ENCODE measurements at regions not wholly inside any gene's neighbourhood (a gene's known extent, or its start where the extent isn't known, plus 50 kb on each side); places are given as distances from the start of the nearest gene placed in this dataset.
"Not testable (repeated sequence)": the region's sequence is repeated elsewhere in the genome, so short reads cannot be mapped to it uniquely, and the experiment has no call there.

DNA sequence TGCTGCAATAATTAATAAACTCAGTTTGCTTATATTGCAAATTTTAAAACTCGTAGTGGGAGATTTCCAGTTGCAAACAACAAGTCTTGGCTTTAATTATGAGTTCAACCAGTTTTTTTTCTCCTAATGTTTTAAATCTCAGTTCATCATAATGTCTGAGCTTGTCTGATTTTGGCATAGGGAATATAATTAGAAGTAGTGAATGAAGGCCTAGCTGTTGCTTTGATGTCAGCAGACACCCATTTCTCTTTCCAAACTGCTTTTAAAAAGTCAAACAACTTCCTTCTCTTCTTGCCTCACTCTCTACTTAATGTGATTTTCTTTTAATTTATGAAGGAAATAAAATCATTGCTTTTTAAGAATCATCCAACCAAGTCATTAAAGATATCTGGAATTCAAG lies 1462.1 kb downstream of the DPP10 start:
- intact Hi-C loops (cut with DNase I): no loop called here
- ATAC-seq: no peak
- no peak for DNase-seq (ENCODE audit: missing footprints)

DNA sequence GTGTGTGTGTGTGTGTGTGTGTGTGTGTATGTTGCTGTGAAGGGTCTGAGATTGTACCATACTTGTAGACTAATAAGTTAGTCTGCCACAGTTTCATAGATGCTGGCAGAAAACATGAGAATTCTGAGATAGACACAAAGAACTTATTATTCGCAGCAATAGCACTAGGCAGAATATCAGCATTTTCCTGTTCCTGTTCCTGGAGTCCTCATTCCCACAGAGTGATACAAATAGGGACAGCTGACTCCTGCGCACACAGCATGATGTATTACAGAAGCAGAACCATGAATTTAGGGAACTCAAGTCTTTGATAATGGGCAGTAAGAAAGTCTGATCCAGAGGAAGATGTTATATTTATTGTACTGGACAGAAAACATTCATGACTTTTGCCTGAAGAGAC lies 1466.3 kb downstream of the DPP10 start:
- ATAC-seq (no peak), DNase-seq (ENCODE audit: missing footprints) (no peak)
- intact Hi-C loops (cut with DNase I): no loop called here

DNA sequence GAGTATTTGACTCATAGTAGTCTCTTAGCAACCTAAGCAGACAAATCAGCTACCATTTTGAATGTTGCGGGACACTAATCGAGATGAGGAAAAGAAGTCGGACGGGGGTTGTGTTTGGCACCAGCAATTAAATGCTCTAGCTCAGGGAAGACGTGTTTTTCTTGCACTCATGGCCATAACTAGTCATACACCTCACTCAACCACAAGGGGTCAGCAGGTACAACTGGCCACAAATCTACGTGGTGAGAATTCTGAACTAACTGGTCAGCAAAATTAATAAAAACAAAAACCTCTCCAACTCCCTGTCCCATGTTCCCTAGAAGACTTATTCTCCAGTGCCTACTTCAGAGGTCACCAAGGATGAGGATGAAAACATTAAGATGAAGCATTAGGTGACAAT lies 1467.8 kb downstream of the DPP10 start:
- intact Hi-C loops (cut with DNase I): no loop called here
- DNase-seq (ENCODE audit: missing footprints): no peak
- no peak for ATAC-seq

DNA sequence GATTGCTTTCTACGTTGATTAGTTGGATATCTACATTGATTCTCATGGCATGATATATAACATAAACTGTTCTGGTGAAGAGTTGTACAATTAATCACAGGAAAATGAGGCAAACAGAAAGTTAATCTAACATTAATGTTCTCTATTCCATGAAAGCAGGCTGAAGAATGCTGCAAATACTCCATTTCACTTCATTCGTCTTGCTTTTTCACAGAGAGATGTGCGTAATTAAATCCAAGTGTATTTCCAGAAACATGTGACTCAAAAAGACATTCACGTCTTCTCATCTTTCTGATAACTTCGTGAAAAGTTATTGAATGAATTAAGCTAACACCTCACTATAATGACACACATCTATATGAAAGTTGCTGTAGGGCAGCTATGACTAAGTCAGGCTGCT lies 1471.5 kb downstream of the DPP10 start:
- DNase-seq (ENCODE audit: missing footprints) (no peak), ATAC-seq (no peak)
- intact Hi-C loops (cut with DNase I): no loop called here

DNA sequence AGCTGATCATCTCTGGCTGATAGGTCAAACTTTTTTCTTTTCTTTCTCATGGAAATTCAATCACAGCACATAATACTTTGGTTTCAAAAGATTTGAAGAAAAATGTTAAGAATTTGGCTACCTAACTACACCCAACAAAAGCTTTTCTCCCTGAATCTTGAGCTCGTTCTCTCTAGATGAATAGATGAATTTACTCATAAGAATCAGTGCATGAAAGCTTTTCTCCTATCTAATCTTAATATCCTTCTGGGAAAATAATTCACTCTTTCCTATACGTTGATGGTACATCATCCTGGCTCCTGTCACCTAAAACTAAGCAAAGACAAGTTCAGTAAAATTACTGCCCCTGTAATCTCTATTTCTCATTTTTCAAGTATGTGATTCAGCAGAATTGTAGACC lies 1479.1 kb downstream of the DPP10 start:
- no peak for DNase-seq (ENCODE audit: missing footprints)
- intact Hi-C loops (cut with DNase I): no loop called here
- ATAC-seq: no peak

DNA sequence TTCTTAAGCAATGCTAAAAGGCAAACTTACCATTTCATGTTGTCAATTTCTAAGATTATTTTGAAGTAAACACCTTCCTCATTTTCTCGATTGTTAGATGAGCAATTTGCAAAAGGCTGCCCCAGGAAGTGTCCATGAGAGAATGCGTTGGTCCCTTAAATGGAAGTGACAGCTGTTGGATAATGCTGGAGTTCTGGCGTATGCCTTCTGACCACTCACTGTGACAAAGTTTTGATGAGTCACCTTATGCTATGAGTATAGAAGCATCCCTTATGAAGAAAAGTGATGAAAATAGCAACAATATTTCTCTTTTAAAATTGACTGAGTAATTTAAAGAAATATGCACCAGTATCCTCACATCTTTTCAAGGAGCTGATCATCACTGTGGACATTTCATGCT lies 1497.5 kb downstream of the DPP10 start:
- intact Hi-C loops (cut with DNase I): no loop called here
- ATAC-seq (no peak), DNase-seq (ENCODE audit: missing footprints) (no peak)

DNA sequence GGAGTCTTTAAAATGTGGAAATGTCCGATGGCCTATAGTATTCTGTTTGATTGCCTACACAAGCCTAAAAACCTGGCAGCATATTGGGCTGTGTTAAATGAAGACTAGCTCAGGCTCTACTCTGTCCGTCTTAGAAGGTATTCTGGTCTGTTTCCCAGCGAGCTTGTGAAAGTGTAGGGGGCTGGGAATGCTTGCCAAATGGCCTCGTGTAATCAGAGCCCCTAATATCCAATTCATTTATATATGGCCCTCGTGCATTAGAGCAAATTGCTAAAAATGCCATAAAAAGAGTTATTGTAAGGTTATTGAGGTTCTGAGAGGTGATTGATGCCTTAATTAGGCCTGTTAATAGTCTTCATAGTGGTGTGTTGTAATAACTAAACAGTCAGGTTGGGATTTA lies 1500.4 kb downstream of the DPP10 start:
- ATAC-seq: no peak
- DNase-seq (ENCODE audit: missing footprints): no peak
- intact Hi-C loops (cut with DNase I): no loop called here

DNA sequence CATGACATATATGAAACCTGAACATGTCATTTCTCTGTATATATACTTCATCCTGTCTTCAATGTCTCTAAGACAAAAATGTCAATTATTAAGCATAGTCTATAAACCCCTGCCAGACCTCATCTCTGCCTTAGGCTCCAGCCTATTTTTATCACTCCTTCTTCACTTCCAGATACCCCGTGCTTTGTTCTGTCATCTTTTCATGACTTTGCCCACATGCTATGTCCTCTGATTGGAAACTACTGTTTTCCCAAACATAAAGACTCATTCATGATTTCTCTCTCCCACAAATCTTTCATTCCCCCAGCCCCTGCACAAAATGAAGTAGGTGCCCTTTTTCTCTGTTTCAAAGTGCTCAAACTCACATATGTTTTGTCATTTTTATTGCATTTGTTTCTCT lies 1503.9 kb downstream of the DPP10 start:
- intact Hi-C loops (cut with DNase I): no loop called here
- DNase-seq (ENCODE audit: missing footprints) (no peak), ATAC-seq (no peak)

DNA sequence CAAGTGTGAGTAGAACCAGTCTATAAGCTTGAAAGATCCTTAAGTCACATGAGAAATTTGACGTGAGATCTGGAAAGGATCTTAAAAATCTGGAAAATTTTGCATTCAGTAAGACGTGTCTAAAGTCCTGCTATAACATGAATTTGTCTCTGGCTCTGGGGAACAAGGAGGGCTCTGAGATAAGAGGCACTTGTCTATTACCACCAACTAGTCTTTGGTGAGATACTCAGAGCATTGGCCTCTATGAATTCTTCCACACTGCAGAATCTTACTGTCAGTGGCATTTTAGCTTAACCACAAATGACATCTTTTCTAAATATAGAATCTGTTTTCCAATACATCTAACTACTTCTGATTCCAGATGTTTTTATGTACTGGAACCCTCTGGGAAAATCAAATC lies 1504.5 kb downstream of the DPP10 start:
- intact Hi-C loops (cut with DNase I): no loop called here
- DNase-seq (ENCODE audit: missing footprints) (no peak), ATAC-seq (no peak)

DNA sequence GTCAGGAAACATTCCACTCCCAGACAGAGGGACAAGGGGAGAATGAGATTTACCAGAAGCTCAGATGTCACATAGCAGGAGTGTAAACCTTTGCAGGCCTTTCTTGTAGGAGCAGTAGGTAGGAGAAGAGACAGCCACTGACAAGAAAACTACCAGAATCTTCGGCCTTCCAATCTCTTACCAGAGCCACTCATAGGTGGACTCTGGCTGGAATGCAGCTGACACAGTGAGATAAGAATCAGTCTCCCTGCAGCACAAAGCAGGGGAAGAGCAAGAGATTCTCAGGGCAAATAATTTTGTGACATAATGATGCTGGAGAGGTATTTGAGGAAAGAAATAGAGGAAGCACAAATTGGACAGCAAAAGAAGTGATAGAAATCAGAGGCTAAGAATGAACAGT lies 1534.5 kb downstream of the DPP10 start:
- intact Hi-C loops (cut with DNase I): no loop called here
- DNase-seq (ENCODE audit: missing footprints) (no peak), ATAC-seq (no peak)

DNA sequence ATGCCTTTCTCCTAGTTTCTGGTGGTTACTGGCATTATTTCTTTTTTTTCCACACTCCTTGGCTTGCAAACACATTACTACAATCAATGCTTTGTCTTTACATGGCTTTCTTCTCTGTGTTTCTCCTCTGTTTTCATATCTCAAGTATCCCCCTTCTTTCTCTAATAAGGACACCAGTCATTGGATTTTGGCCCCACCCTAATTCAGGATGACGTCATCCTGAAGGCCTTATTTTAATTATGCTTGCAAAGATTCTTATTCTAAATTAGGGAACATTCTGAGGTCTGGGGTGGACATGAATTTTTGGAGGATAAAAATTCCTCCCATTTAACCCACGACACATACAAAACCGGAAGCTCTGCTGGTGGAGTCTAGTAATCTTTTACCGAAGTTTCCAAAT lies 1556.6 kb downstream of the DPP10 start:
- intact Hi-C loops (cut with DNase I): no loop called here
- ATAC-seq: no peak
- DNase-seq (ENCODE audit: missing footprints): no peak

DNA sequence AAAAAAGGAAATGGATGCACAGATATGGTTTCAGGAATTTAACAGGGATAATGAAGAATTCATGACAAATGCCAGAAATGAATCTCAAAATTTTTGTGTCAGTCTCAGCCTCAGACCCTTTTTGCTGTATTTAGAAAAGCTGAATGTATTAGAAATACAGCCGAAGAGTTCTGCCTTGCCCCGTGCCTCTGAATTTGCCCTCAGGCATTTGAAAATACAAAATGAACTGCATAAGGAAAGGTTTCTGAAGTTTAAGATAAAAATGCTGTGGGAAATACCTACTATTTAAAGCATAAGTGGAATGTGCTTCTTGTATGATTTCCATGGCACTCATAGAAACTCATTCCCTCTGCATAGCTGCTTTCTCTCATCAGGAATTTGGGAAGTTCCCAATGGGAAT lies 1580.6 kb downstream of the DPP10 start:
- DNase-seq (ENCODE audit: missing footprints) (no peak), ATAC-seq (no peak)
- intact Hi-C loops (cut with DNase I): no loop called here

DNA sequence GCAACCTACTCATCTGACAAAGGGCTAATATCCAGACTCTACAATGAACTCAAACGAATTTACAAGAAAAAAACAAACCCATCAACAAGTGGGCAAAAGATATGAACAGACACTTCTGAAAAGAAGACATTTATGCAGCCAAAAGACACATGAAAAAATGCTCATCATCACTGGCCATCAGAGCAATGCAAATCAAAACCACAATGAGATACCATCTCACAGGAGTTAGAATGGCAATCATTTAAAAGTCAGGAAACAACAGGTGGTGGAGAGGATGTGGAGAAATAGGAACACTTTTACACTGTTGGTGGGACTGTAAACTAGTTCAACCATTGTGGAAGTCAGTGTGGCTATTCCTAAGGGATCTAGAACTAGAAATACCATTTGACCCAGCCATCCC lies 1596.3 kb downstream of the DPP10 start:
- DNase-seq (ENCODE audit: missing footprints); intact Hi-C loops (cut with DNase I); ATAC-seq: not testable (repeated sequence)

DNA sequence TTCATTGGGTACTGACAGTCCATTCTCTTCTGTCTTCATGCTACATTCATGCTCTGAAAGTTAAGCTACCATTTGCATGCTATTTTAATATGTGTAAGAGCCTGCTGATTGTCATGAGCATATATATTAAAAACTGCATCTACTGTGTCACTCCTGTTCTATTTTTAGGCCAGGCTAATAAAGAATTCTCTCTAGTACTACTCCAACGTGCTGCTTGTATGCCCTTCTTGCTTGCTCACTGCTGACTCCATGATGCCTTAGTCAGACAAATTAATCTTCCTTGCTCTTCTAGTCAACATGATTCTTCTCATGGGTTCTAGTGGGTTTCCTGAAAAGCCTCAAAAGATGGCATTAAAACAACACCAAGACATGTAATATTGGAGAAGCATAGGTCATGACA lies 1600.1 kb downstream of the DPP10 start:
- ATAC-seq: no peak
- no peak for DNase-seq (ENCODE audit: missing footprints)
- intact Hi-C loops (cut with DNase I): no loop called here

DNA sequence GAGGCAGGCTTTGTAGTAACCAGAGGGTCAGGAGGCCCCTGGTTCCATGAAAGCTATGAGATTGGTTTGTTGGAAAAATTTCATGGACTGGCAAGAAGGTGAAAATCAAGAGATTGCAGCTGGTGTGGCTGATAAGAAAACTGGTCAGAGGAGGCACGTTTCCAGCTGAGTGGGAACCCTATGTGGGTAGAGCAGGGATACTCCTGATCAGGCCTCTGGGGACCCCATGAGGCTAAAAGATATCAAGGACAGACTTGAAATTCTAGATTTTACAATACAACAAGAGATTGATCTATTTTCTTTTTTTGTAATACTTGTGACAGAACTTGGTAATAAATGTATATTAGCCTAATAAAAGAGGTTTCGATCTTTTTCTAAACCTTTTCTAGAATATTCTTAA lies 1615.1 kb downstream of the DPP10 start:
- DNase-seq (ENCODE audit: missing footprints): no peak
- intact Hi-C loops (cut with DNase I): no loop called here
- ATAC-seq: no peak

DNA sequence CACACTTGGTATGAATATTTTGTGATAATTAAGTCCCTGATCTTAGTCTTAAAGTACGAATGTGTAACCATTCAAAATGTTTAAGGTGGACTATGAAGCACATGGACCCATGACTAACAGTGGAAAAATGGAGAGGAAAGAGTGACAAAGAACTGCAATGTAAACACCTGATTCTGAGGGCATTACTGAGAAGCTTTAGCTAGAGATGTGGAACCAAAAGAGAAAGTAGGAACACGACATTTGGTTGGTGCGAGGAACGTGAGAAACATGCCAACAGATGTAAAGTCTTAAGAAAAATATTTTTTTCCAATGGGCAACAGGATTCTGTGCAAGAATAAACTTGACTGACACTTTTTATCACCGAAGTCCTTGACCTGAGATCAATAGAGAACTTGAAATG lies 1618.6 kb downstream of the DPP10 start:
- no peak for ATAC-seq
- no peak for DNase-seq (ENCODE audit: missing footprints)
- intact Hi-C loops (cut with DNase I): no loop called here

DNA sequence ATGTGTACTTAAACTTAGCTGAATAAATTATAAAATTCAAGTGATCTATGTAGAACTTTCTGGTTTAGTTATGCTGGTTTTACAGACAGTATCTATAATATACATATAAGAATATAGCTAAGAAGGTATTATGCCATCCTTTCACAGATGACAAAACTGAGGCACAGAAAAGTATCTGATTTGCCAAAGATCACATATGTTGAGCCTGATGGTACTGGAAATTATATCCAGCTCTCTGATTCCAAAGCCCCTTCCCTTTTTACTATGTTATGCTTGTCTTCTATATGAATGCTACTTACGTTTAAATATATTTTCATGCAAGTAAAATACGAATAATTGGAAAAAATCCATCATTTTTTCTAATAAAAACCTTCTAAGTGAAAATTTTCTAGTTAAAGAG lies 1631.3 kb downstream of the DPP10 start:
- intact Hi-C loops (cut with DNase I): no loop called here
- no peak for DNase-seq (ENCODE audit: missing footprints)
- no peak for ATAC-seq

DNA sequence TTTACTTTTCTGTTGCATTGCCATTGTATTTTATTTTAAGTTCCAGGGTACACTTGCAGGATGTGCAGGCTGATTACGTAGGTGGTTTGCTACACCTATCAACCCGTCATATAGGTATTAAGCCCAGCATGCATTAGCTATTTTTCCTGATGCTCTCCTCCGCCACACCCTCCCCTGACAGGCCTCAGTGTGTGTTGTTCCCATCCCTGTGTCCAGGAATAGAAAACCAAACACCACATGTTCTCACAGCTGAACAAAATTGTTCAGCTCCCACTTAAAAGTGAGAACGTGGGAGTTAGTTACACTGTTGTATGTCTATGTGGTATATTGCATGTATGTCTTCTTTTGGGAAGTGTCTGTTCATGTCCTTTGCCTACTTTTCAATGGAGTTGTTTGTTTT lies 1631.7 kb downstream of the DPP10 start:
- intact Hi-C loops (cut with DNase I): no loop called here
- DNase-seq (ENCODE audit: missing footprints) (no peak), ATAC-seq (no peak)

DNA sequence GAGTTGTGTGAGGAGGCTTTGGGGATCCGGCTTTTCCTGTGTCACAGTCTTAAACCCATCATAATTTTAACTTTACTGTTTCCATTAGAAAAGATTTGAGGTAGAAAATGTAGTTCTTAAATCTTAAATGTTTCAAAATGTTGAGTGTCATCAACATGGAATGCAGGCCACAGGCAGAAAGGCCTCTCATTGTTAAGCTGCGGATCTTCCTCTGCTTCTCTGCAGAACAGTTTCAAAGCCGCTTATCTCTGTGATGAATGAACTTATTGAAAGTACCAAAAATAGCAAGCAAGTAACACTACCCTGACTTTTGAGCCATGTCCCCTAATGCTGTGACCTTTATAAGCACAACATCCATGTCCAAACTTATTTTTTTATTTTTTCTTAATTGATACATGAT lies 1645.8 kb downstream of the DPP10 start:
- no peak for ATAC-seq
- no peak for DNase-seq (ENCODE audit: missing footprints)
- intact Hi-C loops (cut with DNase I): no loop called here

DNA sequence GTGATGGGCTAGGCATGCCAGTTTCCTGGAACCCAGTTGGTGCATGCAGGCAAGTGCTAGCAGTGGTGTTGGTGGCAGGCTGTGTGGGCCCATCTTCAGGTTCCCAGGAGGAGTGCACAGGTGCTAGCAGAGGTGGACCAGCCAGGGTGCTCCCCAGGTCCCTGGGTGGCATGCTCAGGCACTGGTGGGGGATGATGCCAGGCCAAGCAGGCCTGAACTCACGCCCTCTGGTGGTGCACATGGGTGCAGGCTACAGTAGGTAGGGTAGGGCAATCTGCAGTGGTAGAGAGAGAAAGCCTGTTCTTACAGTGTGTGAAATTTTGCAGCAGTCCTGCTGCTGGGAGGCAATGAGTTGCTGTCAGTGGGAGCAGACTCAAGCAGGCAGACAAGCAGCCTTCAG lies 1651.8 kb downstream of the DPP10 start:
- ATAC-seq (no peak), DNase-seq (ENCODE audit: missing footprints) (no peak)
- intact Hi-C loops (cut with DNase I): no loop called here

DNA sequence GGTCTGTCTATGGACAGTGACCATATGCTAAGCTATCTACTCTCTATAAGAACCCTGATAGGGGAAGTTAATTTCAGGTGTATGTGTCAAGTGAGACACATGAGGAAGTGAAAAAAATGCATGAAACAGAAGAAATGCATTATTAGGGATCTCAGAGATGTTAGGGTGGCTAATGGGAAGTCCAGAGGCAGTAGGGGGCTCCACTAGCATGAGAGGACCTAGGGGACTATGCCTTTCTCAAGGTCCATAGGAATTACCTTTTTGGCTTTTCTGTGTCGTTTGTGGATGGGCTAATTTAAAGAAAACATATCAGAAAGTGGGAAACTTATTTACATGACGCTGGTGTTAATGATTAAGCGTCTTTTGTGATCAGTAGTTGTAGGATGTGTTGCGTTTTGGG lies 1653.2 kb downstream of the DPP10 start:
- DNase-seq (ENCODE audit: missing footprints) (no peak), ATAC-seq (no peak)
- intact Hi-C loops (cut with DNase I): no loop called here

DNA sequence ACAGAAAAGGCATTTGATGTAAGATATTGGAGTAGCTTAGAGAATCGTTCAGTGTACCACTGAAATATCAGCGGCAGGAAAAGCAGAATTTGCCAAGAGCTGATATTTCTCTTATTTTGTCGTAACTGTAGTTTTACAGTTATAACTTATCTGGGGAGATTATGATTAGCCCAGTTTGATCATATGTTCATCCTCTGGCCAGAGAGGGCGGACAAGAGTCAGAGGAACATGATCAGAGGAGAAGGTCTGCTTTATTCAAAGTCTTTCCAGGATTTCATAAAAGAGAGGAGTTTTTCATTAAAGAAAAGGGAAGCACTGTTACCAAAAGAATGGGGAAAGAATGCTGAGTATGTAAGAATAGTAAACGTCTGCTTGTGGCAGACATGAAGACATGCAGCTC lies 1655.6 kb downstream of the DPP10 start:
- ATAC-seq (no peak), DNase-seq (ENCODE audit: missing footprints) (no peak)
- intact Hi-C loops (cut with DNase I): no loop called here

Measured in Right ventricle myocardium inferior (tissue), 1 donor.